Liver (tissue), 8 donors: ENCODE measurements at regions not wholly inside any gene's neighbourhood (a gene's known extent, or its start where the extent isn't known, plus 50 kb on each side); places are given as distances from the start of the nearest gene placed in this dataset.

Experiments
- DNase-seq: peaks from one replicate; pipeline ENCODE4 v3.0.0-alpha.2; 2017; ENCODE audit warnings: low spot score
- H3K27ac ChIP-seq, 2 donors: one replicate each; pipeline ENCODE4 v1.7.0; 2013; ENCODE audit warnings: inconsistent platforms in 2 of 2, low read length in 2 of 2, control low read depth in 1 of 2, low read depth in 1 of 2, mild to moderate bottlenecking in 1 of 2
- H3K27me3 ChIP-seq, 4 donors: one replicate each; pipeline versions ENCODE4 v1.6.1 to v1.7.0; 2013; ENCODE audit warnings: low read length in 3 of 4, inconsistent platforms in 1 of 4, mild to moderate bottlenecking in 1 of 4, moderate library complexity in 1 of 4; ENCODE audit not compliant: control insufficient read depth in 4 of 4, insufficient read depth in 4 of 4
- H3K36me3 ChIP-seq, 4 donors: one replicate each; pipeline versions ENCODE4 v1.6.1 to v1.7.0; 2013; ENCODE audit warnings: low read length in 3 of 4, mild to moderate bottlenecking in 3 of 4, low read depth in 1 of 4, moderate library complexity in 1 of 4; ENCODE audit not compliant: control insufficient read depth in 4 of 4, insufficient read depth in 3 of 4
- H3K4me1 ChIP-seq, 4 donors: one replicate each; pipeline versions ENCODE4 v1.6.1 to v1.7.0; 2013; ENCODE audit warnings: low read length in 3 of 4, mild to moderate bottlenecking in 3 of 4, moderate library complexity in 1 of 4; ENCODE audit not compliant: control insufficient read depth in 4 of 4, insufficient read depth in 4 of 4
- H3K4me3 ChIP-seq, 3 donors: one replicate each; pipeline versions ENCODE4 v1.6.1 to v1.7.0; 2013; ENCODE audit warnings: low read length in 3 of 3, control low read depth in 1 of 3, low read depth in 1 of 3, mild to moderate bottlenecking in 1 of 3
- H3K9ac ChIP-seq, 2 donors: one replicate each; pipeline ENCODE4 v1.7.0; 2013; ENCODE audit warnings: low read length in 2 of 2, mild to moderate bottlenecking in 2 of 2, moderate library complexity in 2 of 2, control low read depth in 1 of 2, low read depth in 1 of 2
- H3K9me3 ChIP-seq, 4 donors: one replicate each; pipeline versions ENCODE4 v1.6.1 to v1.7.0; 2013; ENCODE audit warnings: low read length in 3 of 4; ENCODE audit not compliant: control insufficient read depth in 4 of 4
- ATF3 ChIP-seq: IDR thresholded peaks from 2 replicates; pipeline ENCODE4 v1.6.1; 2016; ENCODE audit warnings: antibody characterized with exemption
- CTCF ChIP-seq: fragments of 150-350 bp; IDR thresholded peaks from 2 replicates; pipeline ENCODE4 v1.5.1; 2017; ENCODE audit warnings: improper control_type of control experiment, low read depth, low read length; ENCODE audit not compliant: missing input control
- EGR1 ChIP-seq, 2 donors: IDR thresholded peaks; 2 replicates each; pipeline ENCODE4 v1.6.1; 2016 to 2018; ENCODE audit warnings: antibody characterized with exemption in 2 of 2, low read depth in 2 of 2
- FOXA1 ChIP-seq: IDR thresholded peaks from 2 replicates; pipeline ENCODE4 v1.6.1; 2016; ENCODE audit warnings: antibody characterized with exemption
- FOXA2 ChIP-seq: IDR thresholded peaks from 2 replicates; pipeline ENCODE4 v1.6.1; 2016; ENCODE audit warnings: antibody characterized with exemption
- GABPA ChIP-seq, 2 donors: IDR thresholded peaks in 1 of 2; conservative IDR thresholded peaks in 1 of 2; 2 replicates each; pipeline ENCODE4 v1.6.1; 2016; ENCODE audit warnings: antibody characterized with exemption in 2 of 2, mild to moderate bottlenecking in 1 of 2, moderate library complexity in 1 of 2
- HNF4A ChIP-seq, 2 donors: conservative IDR thresholded peaks; 2 replicates each; pipeline ENCODE4 v1.6.1; 2016; ENCODE audit warnings: antibody characterized with exemption in 2 of 2, mild to moderate bottlenecking in 2 of 2
- HNF4G ChIP-seq: IDR thresholded peaks from 2 replicates; pipeline ENCODE4 v1.6.1; 2016; ENCODE audit warnings: antibody characterized with exemption
- JUND ChIP-seq, 2 donors: IDR thresholded peaks; 2 replicates each; pipeline ENCODE4 v1.6.1; 2016; ENCODE audit warnings: antibody characterized with exemption in 2 of 2
- MAX ChIP-seq: IDR thresholded peaks from 2 replicates; pipeline ENCODE4 v1.6.1; 2016; ENCODE audit warnings: antibody characterized with exemption
- NR2F2 ChIP-seq: IDR thresholded peaks from 2 replicates; pipeline ENCODE4 v1.6.1; 2016; ENCODE audit warnings: antibody characterized with exemption
- RAD21 ChIP-seq, 2 donors: IDR thresholded peaks; 2 replicates each; pipeline ENCODE4 v1.6.1; 2016; ENCODE audit warnings: antibody characterized with exemption in 2 of 2, mild to moderate bottlenecking in 2 of 2
- RXRA ChIP-seq, 2 donors: IDR thresholded peaks; 2 replicates each; pipeline ENCODE4 v1.6.1; 2017 to 2018; ENCODE audit warnings: antibody characterized with exemption in 2 of 2, mild to moderate bottlenecking in 1 of 2
- SP1 ChIP-seq: IDR thresholded peaks from 2 replicates; pipeline ENCODE4 v1.6.1; 2018; ENCODE audit warnings: antibody characterized with exemption, mild to moderate bottlenecking
- TAF1 ChIP-seq: conservative IDR thresholded peaks from 2 replicates; pipeline ENCODE4 v1.6.1; 2016; ENCODE audit warnings: antibody characterized with exemption, mild to moderate bottlenecking
- YY1 ChIP-seq: IDR thresholded peaks from 2 replicates; pipeline ENCODE4 v1.6.1; 2016; ENCODE audit warnings: antibody characterized with exemption, mild to moderate bottlenecking
- ZBTB33 ChIP-seq: IDR thresholded peaks from 2 replicates; pipeline ENCODE4 v1.6.1; 2016; ENCODE audit warnings: antibody characterized with exemption
- WGBS: extraction: QIAGEN DNeasy Blood & Tissue Kit; methylation state at CpG from one replicate; pipeline ENCODE4 v1.1.7; 2013; 5-methylcytosine and 5-hydroxymethylcytosine counted together
- donor health status: healthy.
- donor health status: healthy.
- donor health status: healthy.
- donor health status: healthy.
- donor health status: healthy.

- H3K36me3 ChIP-seq: no peaks in the 10 kb centered on the region
- no peak overlapping the region for H3K9ac ChIP-seq
- no peak for DNase-seq
- WGBS: 95% methylated on average over 4 of the region's 4 CpGs
- no peak overlapping the region for H3K27ac ChIP-seq
- H3K4me1 ChIP-seq: peaks cover 7 to 12% (median 8%) of the 10 kb centered on the region in 4 donors
- H3K9me3 ChIP-seq: no peaks in the 10 kb centered on the region
- H3K27me3 ChIP-seq: no peaks in the 10 kb centered on the region
- TF ChIP-seq FOXA2 (no peak), JUND (IDR thresholded peaks at IDR 0.05) (no peak), YY1 (no peak), MAX (no peak), ATF3 (no peak), HNF4A (conservative IDR thresholded peaks at IDR 0.05) (no peak), FOXA1 (no peak)
- H3K4me3 ChIP-seq: no peak overlapping the region
Observed at GRCh38 chr18:27717250-27717649, 459.7 kb downstream of the CDH2 start.

GRCh38 chr18:27715751-27716150, 461.2 kb downstream of the CDH2 start:
- H3K4me1 ChIP-seq: peaks cover 7 to 12% (median 8%) of the 10 kb centered on the region in 4 donors
- H3K27me3 ChIP-seq: no peaks in the 10 kb centered on the region
- TF ChIP-seq MAX (no peak), RXRA (IDR thresholded peaks at IDR 0.05) (no peak), RAD21 (IDR thresholded peaks at IDR 0.05) (no peak), ZBTB33 (no peak), GABPA (IDR thresholded peaks at IDR 0.05 in 1 of 2, conservative IDR thresholded peaks at IDR 0.05 in 1 of 2) (no peak), TAF1 (no peak), EGR1 (IDR thresholded peaks at IDR 0.05; ENCODE audit: low read depth in 2 of 2) (no peak), NR2F2 (no peak), ATF3 (no peak), YY1 (no peak), FOXA1 (no peak), FOXA2 (no peak), HNF4G (no peak), JUND (IDR thresholded peaks at IDR 0.05) (no peak), HNF4A (conservative IDR thresholded peaks at IDR 0.05) (no peak), SP1 (no peak), CTCF (no peak)
- no peak for DNase-seq
- no peak overlapping the region for H3K9ac ChIP-seq
- H3K9me3 ChIP-seq: no peaks in the 10 kb centered on the region
- H3K27ac ChIP-seq: no peak overlapping the region
- no peak overlapping the region for H3K4me3 ChIP-seq
- WGBS: 87% methylated on average over 3 of the region's 3 CpGs
- H3K36me3 ChIP-seq: no peaks in the 10 kb centered on the region
